ENCODE measurements at regions not wholly inside any gene's neighbourhood (a gene's known extent, or its start where the extent isn't known, plus 50 kb on each side); places are given as distances from the start of the nearest gene placed in this dataset.

DNA sequence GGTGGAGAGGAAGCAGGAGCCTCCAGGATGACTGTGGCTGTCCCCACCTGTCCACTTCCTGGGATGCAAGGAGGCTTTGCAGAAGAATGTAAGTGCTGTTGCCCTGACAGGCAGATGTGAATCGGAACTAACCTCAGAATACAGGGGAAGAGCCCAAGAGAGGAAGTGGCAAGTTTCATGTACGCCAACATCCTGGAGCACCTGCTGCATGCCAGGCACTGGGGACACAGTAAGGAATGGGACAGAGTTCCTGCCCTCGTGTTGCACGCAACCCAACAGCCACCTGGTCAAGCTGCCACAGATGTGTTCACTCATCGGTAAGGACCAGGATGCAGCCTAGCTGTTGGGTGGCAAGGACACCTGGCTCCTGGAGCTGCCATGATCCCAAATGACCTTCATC, 98.6 kb upstream of the RPL38 start:
- Histone ChIP-seq H4K8ac (ENCODE audit: extremely low read depth, insufficient read depth, low read length) (no peak overlapping the region), H2BK120ac (replicated peaks; ENCODE audit: low read depth, low read length) (no peak overlapping the region), H4K91ac (replicated peaks; ENCODE audit: insufficient read length, low read length) (no peak overlapping the region), H2BK15ac (ENCODE audit: low read length) (no peak overlapping the region), H2BK20ac (ENCODE audit: low read length) (no peak overlapping the region), H3K4me3 (ENCODE audit: extremely low read depth in 1 of 4, insufficient read depth in 2 of 4, low read depth in 3 of 4, low read length in 4 of 4) (no peak overlapping the region), H3K23me2 (ENCODE audit: low read depth, low read length) (no peaks in the 10 kb centered on the region), H3K9ac (replicated peaks in 1 of 4; ENCODE audit: extremely low read depth in 1 of 4, low read depth in 3 of 4, low read length in 3 of 4) (no peak overlapping the region), H2AK5ac (ENCODE audit: low read depth, low read length) (0 out of 2 replicates have a peak overlapping the region, but pooled peaks have one; percentile 39), H3K4me1 (replicated peaks in 1 of 4; ENCODE audit: control insufficient read depth in 3 of 4, insufficient read depth in 4 of 4, low read length in 3 of 4) (peaks cover 0 to 8% (median 1%) of the 10 kb centered on the region in 4 experiments; a peak in 3 of 7 replicates), H3K56ac (replicated peaks; ENCODE audit: insufficient read length, low read depth, low read length) (no peak overlapping the region), H2AFZ (ENCODE audit: low read length) (no peak overlapping the region; the same call in 1 of the 2 replicates), H3K14ac (ENCODE audit: insufficient read length) (no peak overlapping the region), H4K5ac (ENCODE audit: insufficient read length, low read depth, low read length) (no peak overlapping the region), H4K20me1 (replicated peaks in 1 of 2; ENCODE audit: control insufficient read depth in 1 of 2, insufficient read depth in 2 of 2, low read length in 2 of 2) (no peaks in the 10 kb centered on the region), H3K27me3 (replicated peaks in 1 of 4; ENCODE audit: control insufficient read depth in 3 of 4, extremely low read depth in 1 of 4, insufficient read depth in 3 of 4, low read length in 3 of 4) (peaks cover 0 to 2% (median under 1%) of the 10 kb centered on the region in 4 experiments; a peak in 1 of 7 replicates), H3K9me3 (ENCODE audit: insufficient read depth in 2 of 2, low read depth in 1 of 2, low read length in 1 of 2) (no peaks in the 10 kb centered on the region), H3K27ac (ENCODE audit: low read depth, low read length) (no peak overlapping the region), H3K23ac (ENCODE audit: insufficient read length) (no peak overlapping the region), H2BK12ac (ENCODE audit: low read depth, low read length) (no peak overlapping the region), H3K4ac (replicated peaks; ENCODE audit: insufficient read length, low read depth, low read length) (no peak overlapping the region), H3K79me2 (ENCODE audit: control insufficient read depth in 1 of 2, insufficient read depth in 2 of 2, low read length in 2 of 2) (no peaks in the 10 kb centered on the region), H2BK5ac (ENCODE audit: low read depth, low read length) (no peak overlapping the region), H3K79me1 (ENCODE audit: low read depth, low read length) (no peaks in the 10 kb centered on the region), H3K18ac (ENCODE audit: extremely low read depth, low read length) (no peak overlapping the region), H3K4me2 (ENCODE audit: insufficient read depth in 1 of 2, low read depth in 2 of 2, low read length in 2 of 2) (no peak overlapping the region), H3K36me3 (ENCODE audit: control insufficient read depth in 2 of 4, insufficient read depth in 4 of 4, low read length in 3 of 4) (no peaks in the 10 kb centered on the region)
- FAIRE-seq (no peak), DNase-seq (ENCODE audit: low read depth in 1 of 2, low spot score in 2 of 2) (no peak)
- TF ChIP-seq TAF1 (IDR thresholded peaks at IDR 0.05; ENCODE audit: low read depth, low read length), result no peak
- TF ChIP-seq, protein P1, sequence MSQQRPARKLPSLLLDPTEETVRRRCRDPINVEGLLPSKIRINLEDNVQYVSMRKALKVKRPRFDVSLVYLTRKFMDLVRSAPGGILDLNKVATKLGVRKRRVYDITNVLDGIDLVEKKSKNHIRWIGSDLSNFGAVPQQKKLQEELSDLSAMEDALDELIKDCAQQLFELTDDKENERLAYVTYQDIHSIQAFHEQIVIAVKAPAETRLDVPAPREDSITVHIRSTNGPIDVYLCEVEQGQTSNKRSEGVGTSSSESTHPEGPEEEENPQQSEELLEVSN (IDR thresholded peaks at IDR 0.05), result no peak
- no peak for TF ChIP-seq EGR1 (IDR thresholded peaks at IDR 0.05; ENCODE audit: borderline replicate concordance, low read depth, low read length)
- TF ChIP-seq KDM5A (IDR thresholded peaks at IDR 0.05; ENCODE audit: low read length), result no peak
- TF ChIP-seq JUN (IDR thresholded peaks at IDR 0.05; ENCODE audit: low read depth, low read length), result no peak
- TF ChIP-seq SUZ12 (IDR thresholded peaks at IDR 0.05; ENCODE audit: low read length), result no peak
- no peak for TF ChIP-seq RNF2 (IDR thresholded peaks at IDR 0.05; ENCODE audit: borderline replicate concordance, low read depth, low read length, missing control alignments, poor library complexity, severe bottlenecking)
- no peak for TF ChIP-seq CBX5 (IDR thresholded peaks at IDR 0.05; ENCODE audit: low read depth, low read length)
- TF ChIP-seq SIN3A (conservative IDR thresholded peaks at IDR 0.05 in 1 of 2, IDR thresholded peaks at IDR 0.05 in 1 of 2; ENCODE audit: low read depth in 1 of 2, low read length in 2 of 2), result no peak
- TF ChIP-seq CBX8 (IDR thresholded peaks at IDR 0.05; ENCODE audit: borderline replicate concordance, low read depth, low read length), result no peak
- TF ChIP-seq CHD2 (IDR thresholded peaks at IDR 0.05; ENCODE audit: low read length), result no peak
- TF ChIP-seq CEBPB (IDR thresholded peaks at IDR 0.05; ENCODE audit: low read depth, low read length), result no peak
- ChIA-PET POLR2A (ENCODE audit: partially characterized antibody) (no interaction called here), CTCF (ENCODE audit: partially characterized antibody) (interaction anchor here (2.2 to 7.2 kb wide), 3 partner anchors 14 to 72 kb away, joined by 10 to 113 read pairs (median 44); no protein-coding TSS in a partner anchor)
- WGBS, 2 experiments (ENCODE audit: extremely low coverage in 1 of 2, insufficient coverage in 1 of 2, insufficient read length in 1 of 2, insufficient replicate concordance in 2 of 2, low coverage in 1 of 2, low lambda C conversion rate in 2 of 2, missing lambda C conversion rate in 1 of 2), result 88% methylated on average over 5 of the region's 5 CpGs; no CpG with 5 or more reads in 1 of the 2 experiments
